H9 (cell line): ENCODE measurements at regions not wholly inside any gene's neighbourhood (a gene's known extent, or its start where the extent isn't known, plus 50 kb on each side); places are given as distances from the start of the nearest gene placed in this dataset.

Experiments used
- DNase-seq: peaks from one replicate; pipeline ENCODE4 v3.0.0-alpha.2; 2017
- H2AFZ ChIP-seq: one replicate; pipeline ENCODE4 v1.6.1; 2013; ENCODE audit warnings: mild to moderate bottlenecking, low read length, control low read depth, moderate library complexity
- H2AK5ac ChIP-seq: 2 replicates; pipeline ENCODE4 v1.6.1; 2013; ENCODE audit warnings: low read length, control low read depth, mixed read lengths; ENCODE audit not compliant: insufficient read length
- H2BK120ac ChIP-seq: one replicate; pipeline ENCODE4 v1.6.1; 2013; ENCODE audit warnings: low read depth, mild to moderate bottlenecking, low read length, control low read depth, inconsistent platforms; ENCODE audit not compliant: poor library complexity, severe bottlenecking
- H2BK12ac ChIP-seq: 2 replicates; pipeline ENCODE4 v1.6.1; 2013; ENCODE audit warnings: low read length, control low read depth, mixed read lengths, low read depth; ENCODE audit not compliant: insufficient read length
- H2BK15ac ChIP-seq: 2 replicates; pipeline ENCODE4 v1.6.1; 2013; ENCODE audit warnings: low read depth, low read length, control low read depth
- H2BK20ac ChIP-seq: one replicate; pipeline ENCODE4 v1.6.1; 2013; ENCODE audit warnings: low read depth, mild to moderate bottlenecking, low read length, control low read depth, inconsistent platforms; ENCODE audit not compliant: poor library complexity, severe bottlenecking
- H2BK5ac ChIP-seq: 2 replicates; pipeline ENCODE4 v1.6.1; 2013; ENCODE audit warnings: low read length, control low read depth, mixed read lengths; ENCODE audit not compliant: insufficient read length
- H3K14ac ChIP-seq: 2 replicates; pipeline ENCODE4 v1.6.1; 2013; ENCODE audit warnings: low read length, control low read depth; ENCODE audit not compliant: insufficient read depth
- H3K18ac ChIP-seq: 2 replicates; pipeline ENCODE4 v1.6.1; 2013; ENCODE audit warnings: low read depth, mild to moderate bottlenecking, mixed read lengths, low read length, control low read depth; ENCODE audit not compliant: insufficient read length
- H3K23ac ChIP-seq: 2 replicates; pipeline ENCODE4 v1.6.1; 2013; ENCODE audit warnings: low read length, control low read depth, mixed read lengths, low read depth; ENCODE audit not compliant: insufficient read length
- H3K23me2 ChIP-seq: 2 replicates; pipeline ENCODE4 v1.6.1; 2013; ENCODE audit warnings: low read depth, mild to moderate bottlenecking, mixed read lengths, low read length, control low read depth; ENCODE audit not compliant: insufficient read length, poor library complexity, severe bottlenecking
- H3K27ac ChIP-seq: 2 replicates; pipeline ENCODE4 v1.5.1; 2013; ENCODE audit warnings: low read length, control low read depth, mixed read lengths, low read depth; ENCODE audit not compliant: insufficient read length
- H3K27me3 ChIP-seq: 2 replicates; pipeline ENCODE4 v1.6.1; 2013; ENCODE audit warnings: low read length, control low read depth, inconsistent platforms; ENCODE audit not compliant: insufficient read depth
- H3K4ac ChIP-seq: 2 replicates; pipeline ENCODE4 v1.6.1; 2013; ENCODE audit warnings: low read depth, mild to moderate bottlenecking, control low read depth, inconsistent platforms, low read length, moderate library complexity
- H3K4me1 ChIP-seq: 2 replicates; pipeline ENCODE4 v1.6.1; 2013; ENCODE audit warnings: low read length, control low read depth, inconsistent platforms; ENCODE audit not compliant: insufficient read depth
- H3K4me2 ChIP-seq: 2 replicates; pipeline ENCODE4 v1.6.1; 2013; ENCODE audit warnings: low read length, control low read depth, mixed read lengths; ENCODE audit not compliant: insufficient read length, insufficient read depth
- H3K56ac ChIP-seq: 2 replicates; pipeline ENCODE4 v1.6.1; 2013; ENCODE audit warnings: low read depth, mild to moderate bottlenecking, mixed read lengths, low read length, control low read depth; ENCODE audit not compliant: insufficient read length
- H3K79me1 ChIP-seq: 2 replicates; pipeline ENCODE4 v1.6.1; 2013; ENCODE audit warnings: low read depth, mild to moderate bottlenecking, moderate library complexity, low read length, control low read depth, inconsistent platforms; ENCODE audit not compliant: insufficient read depth, poor library complexity, severe bottlenecking
- H3K79me2 ChIP-seq: 2 replicates; pipeline ENCODE4 v1.6.1; 2013; ENCODE audit warnings: low read length, control low read depth, inconsistent platforms; ENCODE audit not compliant: insufficient read depth
- H3K9ac ChIP-seq: 2 replicates; pipeline ENCODE4 v1.6.1; 2013; ENCODE audit warnings: low read length, control low read depth, mixed read lengths; ENCODE audit not compliant: insufficient read length; ENCODE audit errors: extremely low read depth
- H3K9me3 ChIP-seq: one replicate; pipeline ENCODE4 v1.6.1; 2013; ENCODE audit warnings: low read depth, low read length, inconsistent platforms; ENCODE audit not compliant: control insufficient read depth
- H3T11ph ChIP-seq: one replicate; pipeline ENCODE4 v1.6.1; 2013; ENCODE audit warnings: mild to moderate bottlenecking, low read length, control low read depth, inconsistent platforms
- H4K20me1 ChIP-seq: one replicate; pipeline ENCODE4 v1.6.1; 2013; ENCODE audit not compliant: control insufficient read depth, insufficient read length, insufficient read depth
- H4K5ac ChIP-seq: 2 replicates; pipeline ENCODE4 v1.6.1; 2013; ENCODE audit warnings: low read depth, mild to moderate bottlenecking, mixed read lengths, low read length, control low read depth; ENCODE audit not compliant: insufficient read length
- H4K8ac ChIP-seq: replicated peaks from 2 replicates; pipeline ENCODE4 v1.6.1; 2013; ENCODE audit warnings: low read length, control low read depth, mixed read lengths, low read depth; ENCODE audit not compliant: insufficient read length
- H4K91ac ChIP-seq: 2 replicates; pipeline ENCODE4 v1.6.1; 2013; ENCODE audit warnings: low read depth, mild to moderate bottlenecking, moderate library complexity, mixed read lengths, low read length, control low read depth; ENCODE audit not compliant: insufficient read length
- H3K27ac Mint-ChIP-seq, 3 experiments: 2 replicates in 2 of 3; 3 replicates in 1 of 3; pipeline ENCODE4 v1.8.0; 2020 to 2021; ENCODE audit warnings: mixed read lengths in 3 of 3, mild to moderate bottlenecking in 1 of 3, moderate library complexity in 1 of 3
- H3K27me3 Mint-ChIP-seq: 2 replicates; pipeline ENCODE4 v1.8.0; 2021; ENCODE audit warnings: low read depth, mild to moderate bottlenecking, moderate library complexity, mixed read lengths
- H3K36me3 Mint-ChIP-seq, 3 experiments: 2 replicates in 2 of 3; 3 replicates in 1 of 3; pipeline ENCODE4 v1.8.0; 2020 to 2021; ENCODE audit warnings: low read depth in 3 of 3, mixed read lengths in 3 of 3; ENCODE audit not compliant: insufficient read depth in 1 of 3
- H3K4me1 Mint-ChIP-seq, 2 experiments: 2 replicates each; pipeline ENCODE4 v1.8.0; 2020; ENCODE audit warnings: mixed read lengths in 2 of 2
- H3K4me3 Mint-ChIP-seq, 2 experiments: 2 replicates in 1 of 2; 3 replicates in 1 of 2; pipeline ENCODE4 v1.8.0; 2020 to 2021; ENCODE audit warnings: mild to moderate bottlenecking in 2 of 2, mixed read lengths in 2 of 2, moderate library complexity in 1 of 2
- H3K9me3 Mint-ChIP-seq, 2 experiments: 2 replicates in 1 of 2; 3 replicates in 1 of 2; pipeline ENCODE4 v1.8.0; 2020; ENCODE audit warnings: mild to moderate bottlenecking in 2 of 2, mixed read lengths in 2 of 2, moderate library complexity in 1 of 2
- WGBS: extraction: QIAGEN DNeasy Blood & Tissue Kit; methylation state at CpG from one replicate; pipeline ENCODE4 v1.1.7; 2013; ENCODE audit warnings: missing lambda C conversion rate, low lambda C conversion rate, mixed read lengths; ENCODE audit not compliant: insufficient read length; ENCODE audit errors: extremely low coverage; 5-methylcytosine and 5-hydroxymethylcytosine counted together
- TF ChIP-seq, protein P1 (sequence below): fragments of 200-600 bp; sonication (generic); conservative IDR thresholded peaks from 3 replicates; pipeline ENCODE4 v1.8.0; 2021; ENCODE audit warnings: antibody characterized with exemption, mild to moderate bottlenecking

DNA sequence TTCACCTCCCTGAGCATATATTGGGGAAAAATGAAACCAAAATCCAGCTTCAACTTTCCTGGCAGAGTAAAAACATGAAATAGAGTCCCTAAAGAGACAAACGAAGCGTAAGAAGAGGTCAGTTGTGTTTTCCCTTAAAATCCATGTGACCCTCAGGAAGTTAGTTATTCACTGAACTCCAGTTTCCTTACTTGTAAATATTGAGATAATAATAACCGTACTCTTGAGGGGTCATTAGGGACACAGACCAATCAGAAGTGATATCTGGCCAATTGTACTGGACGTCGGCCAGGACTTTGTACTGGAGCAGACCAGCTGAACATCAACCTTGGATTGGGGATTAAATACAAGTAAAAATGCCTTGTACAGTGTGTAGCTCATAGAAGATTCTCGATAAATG lies 167.0 kb downstream of the GATA3 start:
- Histone ChIP-seq H4K5ac (no peak overlapping the region), H3K23me2 (no peaks in the 10 kb centered on the region), H3K4ac (no peak overlapping the region), H4K91ac (no peak overlapping the region), H3T11ph (no peak overlapping the region), H3K18ac (no peak overlapping the region), H4K20me1 (no peaks in the 10 kb centered on the region), H3K14ac (no peak overlapping the region), H3K9ac (no peak overlapping the region), H3K79me2 (no peaks in the 10 kb centered on the region), H3K79me1 (no peaks in the 10 kb centered on the region), H2BK20ac (no peak overlapping the region), H2BK15ac (no peak overlapping the region), H3K27ac (no peak overlapping the region), H3K4me1 (no peaks in the 10 kb centered on the region), H2AK5ac (no peak overlapping the region), H2BK12ac (no peak overlapping the region), H4K8ac (no peak overlapping the region), H2AFZ (no peak overlapping the region), H3K56ac (no peak overlapping the region), H3K27me3 (no peaks in the 10 kb centered on the region), H2BK5ac (no peak overlapping the region), H3K23ac (no peak overlapping the region), H2BK120ac (no peak overlapping the region), H3K4me2 (no peak overlapping the region), H3K9me3 (no peaks in the 10 kb centered on the region)
- H3K4me1 Mint-ChIP-seq = no peaks in the 10 kb centered on the region
- DNase-seq = no peak
- H3K9me3 Mint-ChIP-seq = no peaks in the 10 kb centered on the region
- H3K36me3 Mint-ChIP-seq = no peaks in the 10 kb centered on the region
- H3K27ac Mint-ChIP-seq = no peak overlapping the region
- no peak overlapping the region for H3K4me3 Mint-ChIP-seq
- peaks cover 5% of the 10 kb centered on the region for H3K27me3 Mint-ChIP-seq
- no CpG with 5 or more reads among the region's 6 CpGs for WGBS
- TF ChIP-seq, protein P1, sequence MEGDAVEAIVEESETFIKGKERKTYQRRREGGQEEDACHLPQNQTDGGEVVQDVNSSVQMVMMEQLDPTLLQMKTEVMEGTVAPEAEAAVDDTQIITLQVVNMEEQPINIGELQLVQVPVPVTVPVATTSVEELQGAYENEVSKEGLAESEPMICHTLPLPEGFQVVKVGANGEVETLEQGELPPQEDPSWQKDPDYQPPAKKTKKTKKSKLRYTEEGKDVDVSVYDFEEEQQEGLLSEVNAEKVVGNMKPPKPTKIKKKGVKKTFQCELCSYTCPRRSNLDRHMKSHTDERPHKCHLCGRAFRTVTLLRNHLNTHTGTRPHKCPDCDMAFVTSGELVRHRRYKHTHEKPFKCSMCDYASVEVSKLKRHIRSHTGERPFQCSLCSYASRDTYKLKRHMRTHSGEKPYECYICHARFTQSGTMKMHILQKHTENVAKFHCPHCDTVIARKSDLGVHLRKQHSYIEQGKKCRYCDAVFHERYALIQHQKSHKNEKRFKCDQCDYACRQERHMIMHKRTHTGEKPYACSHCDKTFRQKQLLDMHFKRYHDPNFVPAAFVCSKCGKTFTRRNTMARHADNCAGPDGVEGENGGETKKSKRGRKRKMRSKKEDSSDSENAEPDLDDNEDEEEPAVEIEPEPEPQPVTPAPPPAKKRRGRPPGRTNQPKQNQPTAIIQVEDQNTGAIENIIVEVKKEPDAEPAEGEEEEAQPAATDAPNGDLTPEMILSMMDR = no peak
